Retinal pigment epithelial cell (primary cell): ENCODE measurements at regions not wholly inside any gene's neighbourhood (a gene's known extent, or its start where the extent isn't known, plus 50 kb on each side); places are given as distances from the start of the nearest gene placed in this dataset.

Source experiments
- DNase-seq: peaks from one replicate; pipeline ENCODE4 v3.0.0-alpha.2; 2010; ENCODE audit warnings: low read depth
- H3K4me3 ChIP-seq: 2 replicates; pipeline ENCODE4 v1.5.1; 2011; ENCODE audit warnings: mild to moderate bottlenecking, low read length, control low read depth, moderate library complexity
- CTCF ChIP-seq: conservative IDR thresholded peaks from 2 replicates; pipeline ENCODE4 v1.5.1; 2011; ENCODE audit warnings: low read depth, low read length, control low read depth, inconsistent platforms

- H3K4me3 ChIP-seq = no peak overlapping the region
- no peak for DNase-seq
- TF ChIP-seq CTCF = no peak
These were observed 95.1 kb downstream of the B3GNT2 start for GRCh38 chr2:62291052-62291451.

- DNase-seq = no peak
- no peak overlapping the region for H3K4me3 ChIP-seq
- no peak for TF ChIP-seq CTCF
These were observed 92.3 kb downstream of the B3GNT2 start for GRCh38 chr2:62287899-62288880.

DNA sequence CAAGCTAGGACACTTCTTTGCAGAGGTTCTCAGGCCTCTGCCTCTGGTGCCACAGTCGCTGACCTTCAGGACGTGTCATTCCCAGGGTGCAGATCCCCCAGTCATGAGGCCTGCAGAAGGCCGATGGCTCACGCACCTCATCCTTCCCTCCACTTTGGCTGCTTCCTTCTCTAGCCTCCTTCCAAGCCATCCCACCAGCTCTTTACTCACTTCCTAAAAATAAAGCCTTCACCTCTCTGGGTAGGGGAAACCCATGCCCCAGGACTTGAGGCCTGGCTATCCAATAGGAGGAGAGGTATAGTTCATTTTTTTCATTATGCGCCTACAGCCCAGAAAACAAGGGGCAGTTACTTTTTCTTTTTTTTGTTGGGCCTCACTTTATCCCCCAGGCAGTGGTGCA lies 91.4 kb downstream of the B3GNT2 start:
- no peak for DNase-seq
- no peak overlapping the region for H3K4me3 ChIP-seq
- TF ChIP-seq CTCF = no peak

DNA sequence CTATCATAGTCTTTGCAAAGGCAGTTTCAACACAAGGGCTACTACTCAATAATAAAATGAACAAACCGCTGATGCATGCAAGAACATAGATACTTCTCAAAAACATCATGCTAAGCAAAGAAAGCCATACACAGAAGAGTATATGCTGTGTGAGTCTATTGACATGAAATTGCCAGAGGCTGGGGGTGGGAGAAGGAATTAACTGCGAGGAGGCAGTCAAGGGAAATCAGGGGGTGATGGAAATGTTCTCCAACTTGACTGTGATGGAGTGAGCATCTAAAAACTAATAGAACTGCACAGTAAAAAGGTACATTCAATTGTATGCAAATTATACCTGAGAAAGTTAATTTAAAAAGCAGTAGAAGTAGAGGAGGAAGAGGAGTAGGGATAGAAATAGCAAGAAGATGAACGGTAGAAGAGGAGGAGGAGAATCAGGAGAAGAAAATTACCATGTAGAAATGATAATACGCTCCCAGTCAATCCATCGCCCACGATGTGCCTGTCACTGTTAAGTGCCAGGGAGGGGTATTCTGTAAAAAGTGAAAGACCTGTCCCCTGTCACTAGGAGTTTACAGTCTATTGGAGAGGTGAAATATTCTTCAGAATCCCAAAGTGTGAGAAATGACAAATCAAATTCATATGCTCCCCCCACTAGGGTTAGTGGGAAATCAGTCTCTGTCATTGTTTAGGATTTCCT lies 90.3 kb downstream of the B3GNT2 start:
- DNase-seq = no peak
- no peak for TF ChIP-seq CTCF
- H3K4me3 ChIP-seq = no peak overlapping the region

- no peak for DNase-seq
- TF ChIP-seq CTCF = no peak
- H3K4me3 ChIP-seq = no peak overlapping the region
These were observed 89.1 kb downstream of the B3GNT2 start for GRCh38 chr2:62284980-62285379.

- no peak overlapping the region for H3K4me3 ChIP-seq
- TF ChIP-seq CTCF = no peak
- no peak for DNase-seq
These were observed 88.6 kb downstream of the B3GNT2 start for GRCh38 chr2:62284471-62284870.
